Natural killer cell treated with Interleukin-12 subunit alpha and Interleukin-12 subunit beta and Interleukin-15 and Interleukin-18, amount 100 ng/mL, for 72 hours (primary cell): ENCODE measurements at regions not wholly inside any gene's neighbourhood (a gene's known extent, or its start where the extent isn't known, plus 50 kb on each side); places are given as distances from the start of the nearest gene placed in this dataset.
"Not testable (repeated sequence)": the region's sequence is repeated elsewhere in the genome, so short reads cannot be mapped to it uniquely, and the experiment has no call there.

Experiments
- ATAC-seq, 2 donors: fragments of 150-1000 bp; cut with Tn5 transposase in 1 of 2; sonication (Bioruptor Pico), chemical (Tn5 transposase) in 1 of 2; 2 replicates each; pipeline ENCODE4 v1.10.0; 2021
- DNase-seq: peaks from one replicate; pipeline ENCODE4 v3.0.0; 2022; ENCODE audit warnings: low spot score
- H3K27ac Mint-ChIP-seq, 2 donors: 1 replicate in 1 of 2; 2 replicates in 1 of 2; pipeline ENCODE4 v1.8.0; 2022; ENCODE audit warnings: mixed read lengths in 2 of 2, mild to moderate bottlenecking in 1 of 2, moderate library complexity in 1 of 2
- H3K27me3 Mint-ChIP-seq, 2 donors: 1 replicate in 1 of 2; 2 replicates in 1 of 2; pipeline ENCODE4 v1.8.0; 2022; ENCODE audit warnings: mixed read lengths in 2 of 2
- H3K36me3 Mint-ChIP-seq: one replicate; pipeline ENCODE4 v1.8.0; 2022; ENCODE audit warnings: mixed read lengths
- H3K4me1 Mint-ChIP-seq, 2 donors: 1 replicate in 1 of 2; 2 replicates in 1 of 2; pipeline ENCODE4 v1.8.0; 2022; ENCODE audit warnings: low read depth in 2 of 2, mixed read lengths in 2 of 2, mild to moderate bottlenecking in 1 of 2
- H3K4me3 Mint-ChIP-seq: one replicate; pipeline ENCODE4 v1.8.0; 2022; ENCODE audit warnings: mixed read lengths
- H3K9me3 Mint-ChIP-seq: 2 replicates; pipeline ENCODE4 v1.8.0; 2022; ENCODE audit warnings: mixed read lengths

- H3K27me3 Mint-ChIP-seq: peaks cover 0 to 4% of the 10 kb centered on the region in 2 donors
- H3K4me3 Mint-ChIP-seq: no peak overlapping the region
- no peak for ATAC-seq
- H3K9me3 Mint-ChIP-seq: no peaks in the 10 kb centered on the region
- H3K36me3 Mint-ChIP-seq: no peaks in the 10 kb centered on the region
- no peaks in the 10 kb centered on the region for H3K4me1 Mint-ChIP-seq
- no peak for DNase-seq
- no peak overlapping the region for H3K27ac Mint-ChIP-seq
These were observed 115.1 kb upstream of the SHB start for GRCh38 chr9:38183994-38184568.

- DNase-seq: no peak
- Mint-ChIP-seq H3K4me1 (peaks cover 0 to 2% of the 10 kb centered on the region in 2 donors), H3K4me3 (no peak overlapping the region), H3K27ac (no peak overlapping the region), H3K27me3 (peaks cover 0 to 2% of the 10 kb centered on the region in 2 donors), H3K9me3 (no peaks in the 10 kb centered on the region), H3K36me3 (no peaks in the 10 kb centered on the region)
- ATAC-seq: no peak
These were observed 113.3 kb upstream of the SHB start for GRCh38 chr9:38182321-38182720.

GRCh38 chr9:38181866-38182265 lies 112.8 kb upstream of the SHB start:
- no peak overlapping the region for H3K27ac Mint-ChIP-seq
- peaks cover 0 to 2% of the 10 kb centered on the region in 2 donors for H3K4me1 Mint-ChIP-seq
- no peak for DNase-seq
- no peaks in the 10 kb centered on the region for H3K36me3 Mint-ChIP-seq
- peaks cover 0 to 2% of the 10 kb centered on the region in 2 donors for H3K27me3 Mint-ChIP-seq
- H3K4me3 Mint-ChIP-seq: no peak overlapping the region
- ATAC-seq: no peak
- no peaks in the 10 kb centered on the region for H3K9me3 Mint-ChIP-seq

GRCh38 chr9:38181232-38181631 lies 112.2 kb upstream of the SHB start:
- Mint-ChIP-seq H3K27me3 (peaks cover 0 to 2% of the 10 kb centered on the region in 2 donors), H3K4me1 (peaks cover 0 to 2% of the 10 kb centered on the region in 2 donors), H3K36me3 (no peaks in the 10 kb centered on the region), H3K4me3 (no peak overlapping the region), H3K27ac (no peak overlapping the region), H3K9me3 (no peaks in the 10 kb centered on the region)
- no peak for DNase-seq
- ATAC-seq: no peak

GRCh38 chr9:38180656-38181055 lies 111.6 kb upstream of the SHB start:
- Mint-ChIP-seq H3K27me3 (no peaks in the 10 kb centered on the region), H3K36me3 (no peaks in the 10 kb centered on the region), H3K27ac (no peak overlapping the region), H3K4me3 (no peak overlapping the region), H3K9me3 (no peaks in the 10 kb centered on the region), H3K4me1 (peaks cover 0 to 2% of the 10 kb centered on the region in 2 donors)
- ATAC-seq: no peak
- DNase-seq: no peak

GRCh38 chr9:38179965-38180364 lies 110.9 kb upstream of the SHB start:
- DNase-seq (no peak), ATAC-seq (no peak)
- no peak overlapping the region for H3K4me3 Mint-ChIP-seq
- H3K27me3 Mint-ChIP-seq: peaks cover 0 to 4% of the 10 kb centered on the region in 2 donors
- H3K27ac Mint-ChIP-seq: no peak overlapping the region
- H3K9me3 Mint-ChIP-seq: no peaks in the 10 kb centered on the region
- H3K36me3 Mint-ChIP-seq: no peaks in the 10 kb centered on the region
- peaks cover 0 to 2% of the 10 kb centered on the region in 2 donors for H3K4me1 Mint-ChIP-seq

- H3K4me3 Mint-ChIP-seq: no peak overlapping the region
- DNase-seq (no peak), ATAC-seq (no peak)
- H3K36me3 Mint-ChIP-seq: no peaks in the 10 kb centered on the region
- peaks cover 0 to 2% of the 10 kb centered on the region in 2 donors for H3K4me1 Mint-ChIP-seq
- no peak overlapping the region for H3K27ac Mint-ChIP-seq
- H3K27me3 Mint-ChIP-seq: peaks cover 4 to 7% of the 10 kb centered on the region in 2 donors
- no peaks in the 10 kb centered on the region for H3K9me3 Mint-ChIP-seq
These were observed 109.2 kb upstream of the SHB start for GRCh38 chr9:38178237-38178636.

GRCh38 chr9:38177680-38178079 lies 108.7 kb upstream of the SHB start:
- Mint-ChIP-seq H3K27me3 (peaks cover 5 to 7% of the 10 kb centered on the region in 2 donors), H3K9me3 (no peaks in the 10 kb centered on the region), H3K4me1 (peaks cover 0 to 2% of the 10 kb centered on the region in 2 donors), H3K4me3 (no peak overlapping the region), H3K36me3 (no peaks in the 10 kb centered on the region), H3K27ac (no peak overlapping the region)
- DNase-seq (no peak), ATAC-seq (no peak)

GRCh38 chr9:38176251-38176650 lies 107.2 kb upstream of the SHB start:
- Mint-ChIP-seq H3K27me3 (peaks cover 5 to 14% of the 10 kb centered on the region in 2 donors), H3K36me3 (peaks cover 9% of the 10 kb centered on the region), H3K4me3 (no peak overlapping the region), H3K27ac (no peak overlapping the region), H3K9me3 (peaks cover 3% of the 10 kb centered on the region), H3K4me1 (peaks cover 0 to 2% of the 10 kb centered on the region in 2 donors)
- ATAC-seq (no peak), DNase-seq (no peak)

- no peak for DNase-seq
- Mint-ChIP-seq H3K9me3 (peaks cover 8% of the 10 kb centered on the region), H3K4me1 (peaks cover 0 to 2% of the 10 kb centered on the region in 2 donors), H3K36me3 (peaks cover 12% of the 10 kb centered on the region), H3K27ac (no peak overlapping the region), H3K27me3 (peaks cover 5 to 16% of the 10 kb centered on the region in 2 donors), H3K4me3 (no peak overlapping the region)
- ATAC-seq: no peak
These were observed 106.4 kb upstream of the SHB start for GRCh38 chr9:38175423-38175822.

- no peak overlapping the region for H3K27ac Mint-ChIP-seq
- DNase-seq (no peak), ATAC-seq (no peak)
- H3K4me1 Mint-ChIP-seq: no peaks in the 10 kb centered on the region
- no peak overlapping the region for H3K4me3 Mint-ChIP-seq
- peaks cover 20% of the 10 kb centered on the region for H3K36me3 Mint-ChIP-seq
- H3K27me3 Mint-ChIP-seq: peaks cover 11 to 16% of the 10 kb centered on the region in 2 donors
- peaks cover 14% of the 10 kb centered on the region for H3K9me3 Mint-ChIP-seq
These were observed 103.6 kb upstream of the SHB start for GRCh38 chr9:38172586-38172985.

GRCh38 chr9:38171926-38172325 lies 102.9 kb upstream of the SHB start:
- no peak for DNase-seq
- Mint-ChIP-seq H3K27me3 (peaks cover 11 to 16% of the 10 kb centered on the region in 2 donors), H3K4me1 (no peaks in the 10 kb centered on the region), H3K27ac (no peak overlapping the region), H3K9me3 (peaks cover 14% of the 10 kb centered on the region), H3K4me3 (no peak overlapping the region), H3K36me3 (peaks cover 20% of the 10 kb centered on the region)
- ATAC-seq: no peak

- no peak overlapping the region for H3K27ac Mint-ChIP-seq
- no peak overlapping the region for H3K4me3 Mint-ChIP-seq
- H3K9me3 Mint-ChIP-seq: peaks cover 14% of the 10 kb centered on the region
- peaks cover 20% of the 10 kb centered on the region for H3K36me3 Mint-ChIP-seq
- no peaks in the 10 kb centered on the region for H3K4me1 Mint-ChIP-seq
- peaks cover 11 to 16% of the 10 kb centered on the region in 2 donors for H3K27me3 Mint-ChIP-seq
- ATAC-seq (no peak), DNase-seq (no peak)
These were observed 102.5 kb upstream of the SHB start for GRCh38 chr9:38171538-38171884.

GRCh38 chr9:38170763-38171537 lies 101.9 kb upstream of the SHB start:
- H3K9me3 Mint-ChIP-seq: peaks cover 14% of the 10 kb centered on the region
- not testable (repeated sequence) for H3K4me1 Mint-ChIP-seq, DNase-seq, H3K27ac Mint-ChIP-seq, H3K4me3 Mint-ChIP-seq, ATAC-seq
- peaks cover 20% of the 10 kb centered on the region for H3K36me3 Mint-ChIP-seq
- H3K27me3 Mint-ChIP-seq: peaks cover 11 to 16% of the 10 kb centered on the region in 2 donors
